ENCODE measurements at regions not wholly inside any gene's neighbourhood (a gene's known extent, or its start where the extent isn't known, plus 50 kb on each side); places are given as distances from the start of the nearest gene placed in this dataset.
"Not testable (repeated sequence)": the region's sequence is repeated elsewhere in the genome, so short reads cannot be mapped to it uniquely, and the experiment has no call there.

- TF ChIP-seq ZFX (IDR thresholded peaks at IDR 0.05; ENCODE audit: borderline replicate concordance) = no peak
- TF ChIP-seq CTCF (IDR thresholded peaks at IDR 0.05) = no peak
- no peak overlapping the region for H3K27ac ChIP-seq
Measured at GRCh38 chr4:127501103-127501502, 131.7 kb upstream of the INTU start.

- no peak overlapping the region for H3K27ac ChIP-seq
- TF ChIP-seq CTCF (IDR thresholded peaks at IDR 0.05) (no peak), ZFX (IDR thresholded peaks at IDR 0.05; ENCODE audit: borderline replicate concordance) (no peak)
Measured at GRCh38 chr4:127503111-127503510, 129.6 kb upstream of the INTU start.

- H3K27ac ChIP-seq = no peak overlapping the region
- TF ChIP-seq ZFX (IDR thresholded peaks at IDR 0.05; ENCODE audit: borderline replicate concordance) = no peak
- no peak for TF ChIP-seq CTCF (IDR thresholded peaks at IDR 0.05)
Measured at GRCh38 chr4:127505203-127505602, 127.6 kb upstream of the INTU start.

GRCh38 chr4:127506283-127506682, 126.5 kb upstream of the INTU start:
- TF ChIP-seq ZFX (IDR thresholded peaks at IDR 0.05; ENCODE audit: borderline replicate concordance) = no peak
- no peak for TF ChIP-seq CTCF (IDR thresholded peaks at IDR 0.05)
- H3K27ac ChIP-seq = no peak overlapping the region

GRCh38 chr4:127509155-127509554, 123.6 kb upstream of the INTU start:
- no peak overlapping the region for H3K27ac ChIP-seq
- no peak for TF ChIP-seq CTCF (IDR thresholded peaks at IDR 0.05)
- no peak for TF ChIP-seq ZFX (IDR thresholded peaks at IDR 0.05; ENCODE audit: borderline replicate concordance)

GRCh38 chr4:127512672-127513071, 120.1 kb upstream of the INTU start:
- H3K27ac ChIP-seq = not testable (repeated sequence)

GRCh38 chr4:127515259-127515658, 117.5 kb upstream of the INTU start:
- H3K27ac ChIP-seq = not testable (repeated sequence)

- H3K27ac ChIP-seq = no peak overlapping the region
Measured at GRCh38 chr4:127518046-127518445, 114.7 kb upstream of the INTU start.

More at GRCh38 chr4:127518046-127518445, 114.7 kb upstream of the INTU start:
- TF ChIP-seq CTCF (IDR thresholded peaks at IDR 0.05) = no peak
- TF ChIP-seq ZFX (IDR thresholded peaks at IDR 0.05; ENCODE audit: borderline replicate concordance) = no peak

All from 22Rv1 (cell line).